Cardiac muscle cell (in vitro differentiated cells and primary cell): ENCODE measurements at regions not wholly inside any gene's neighbourhood (a gene's known extent, or its start where the extent isn't known, plus 50 kb on each side); places are given as distances from the start of the nearest gene placed in this dataset.

Experiments used
- DNase-seq, 2 donors: peaks; one replicate each; pipeline versions ENCODE4 v3.0.0 to v3.0.0-alpha.2; 2010 to 2017; ENCODE audit warnings: low read depth in 1 of 2, low spot score in 1 of 2
- H3K27ac ChIP-seq: fragments of 200-600 bp; sonication (generic); 2 replicates; pipeline ENCODE4 v1.5.1; 2016
- H3K27me3 ChIP-seq: fragments of 200-600 bp; sonication (generic); 2 replicates; pipeline ENCODE4 v1.6.0; 2016; ENCODE audit warnings: control low read depth
- H3K36me3 ChIP-seq: fragments of 200-600 bp; sonication (generic); 2 replicates; pipeline ENCODE4 v1.5.1; 2016; ENCODE audit warnings: control low read depth
- H3K4me1 ChIP-seq: fragments of 200-600 bp; sonication (generic); 2 replicates; pipeline ENCODE4 v1.8.1; 2017; ENCODE audit warnings: low read depth, mild to moderate bottlenecking, mixed run types
- H3K4me3 ChIP-seq: fragments of 200-600 bp; sonication (generic); 2 replicates; pipeline ENCODE4 v1.5.1; 2016; ENCODE audit warnings: mild to moderate bottlenecking
- H3K9me3 ChIP-seq: fragments of 200-600 bp; sonication (generic); 2 replicates; pipeline ENCODE4 v1.5.1; 2017; ENCODE audit warnings: low read depth, mild to moderate bottlenecking, control low read depth
- CTCF ChIP-seq: IDR thresholded peaks from 2 replicates; pipeline ENCODE4 v1.5.1; 2012; ENCODE audit warnings: low read depth, mild to moderate bottlenecking, low read length

GRCh38 chr17:79242393-79242792, 167.8 kb downstream of the ENGASE start:
- no peak for TF ChIP-seq CTCF
- Histone ChIP-seq H3K4me3 (no peak overlapping the region), H3K27ac (no peak overlapping the region), H3K36me3 (no peaks in the 10 kb centered on the region), H3K4me1 (no peaks in the 10 kb centered on the region), H3K9me3 (no peaks in the 10 kb centered on the region), H3K27me3 (no peaks in the 10 kb centered on the region)
- DNase-seq, result no peak

GRCh38 chr17:79241616-79242015, 167.0 kb downstream of the ENGASE start:
- no peak for TF ChIP-seq CTCF
- H3K27ac ChIP-seq, result no peak overlapping the region
- no peaks in the 10 kb centered on the region for H3K27me3 ChIP-seq
- no peak overlapping the region for H3K4me3 ChIP-seq
- no peaks in the 10 kb centered on the region for H3K36me3 ChIP-seq
- no peaks in the 10 kb centered on the region for H3K9me3 ChIP-seq
- no peak for DNase-seq
- no peaks in the 10 kb centered on the region for H3K4me1 ChIP-seq

GRCh38 chr17:79239205-79239604, 164.6 kb downstream of the ENGASE start:
- Histone ChIP-seq H3K27me3 (no peaks in the 10 kb centered on the region), H3K4me1 (no peaks in the 10 kb centered on the region), H3K36me3 (no peaks in the 10 kb centered on the region), H3K4me3 (no peak overlapping the region), H3K27ac (no peak overlapping the region), H3K9me3 (no peaks in the 10 kb centered on the region)
- TF ChIP-seq CTCF, result no peak
- no peak for DNase-seq

GRCh38 chr17:79237448-79238053, 162.9 kb downstream of the ENGASE start:
- Histone ChIP-seq H3K27me3 (no peaks in the 10 kb centered on the region), H3K36me3 (no peaks in the 10 kb centered on the region), H3K9me3 (no peaks in the 10 kb centered on the region), H3K4me1 (no peaks in the 10 kb centered on the region), H3K27ac (no peak overlapping the region), H3K4me3 (no peak overlapping the region)
- TF ChIP-seq CTCF, result no peak
- no peak for DNase-seq

GRCh38 chr17:79235808-79236207, 161.2 kb downstream of the ENGASE start:
- Histone ChIP-seq H3K9me3 (no peaks in the 10 kb centered on the region), H3K27ac (no peak overlapping the region), H3K36me3 (no peaks in the 10 kb centered on the region), H3K4me3 (no peak overlapping the region), H3K27me3 (no peaks in the 10 kb centered on the region), H3K4me1 (no peaks in the 10 kb centered on the region)
- no peak for TF ChIP-seq CTCF
- no peak for DNase-seq
